ENCODE measurements at regions not wholly inside any gene's neighbourhood (a gene's known extent, or its start where the extent isn't known, plus 50 kb on each side); places are given as distances from the start of the nearest gene placed in this dataset.

GRCh38 chr18:79596446-79597175 is 83.0 kb upstream of the CTDP1 start:
- H3K4me3 ChIP-seq (ENCODE audit: low read depth, low read length), result no peak overlapping the region
- H3K36me3 ChIP-seq (ENCODE audit: insufficient read depth, low read length), result no peaks in the 10 kb centered on the region
- no peak overlapping the region for H2AFZ ChIP-seq (ENCODE audit: low read length, unreplicated experiment)
- no peak overlapping the region for H3K27ac ChIP-seq (ENCODE audit: low read depth, low read length)
- H3K79me2 ChIP-seq (ENCODE audit: control insufficient read depth, insufficient read depth, low read length, unreplicated experiment), result no peaks in the 10 kb centered on the region
- no peaks in the 10 kb centered on the region for H3K4me1 ChIP-seq (ENCODE audit: control insufficient read depth, insufficient read depth, low read length, unreplicated experiment)
- H3K27me3 ChIP-seq (ENCODE audit: insufficient read depth, low read length), result peaks cover 53% of the 10 kb centered on the region

GRCh38 chr18:79597176-79597830 is 82.3 kb upstream of the CTDP1 start:
- H3K79me2 ChIP-seq (ENCODE audit: control insufficient read depth, insufficient read depth, low read length, unreplicated experiment), result no peaks in the 10 kb centered on the region
- H3K27ac ChIP-seq (ENCODE audit: low read depth, low read length), result no peak overlapping the region
- H3K27me3 ChIP-seq (ENCODE audit: insufficient read depth, low read length), result peaks cover 47% of the 10 kb centered on the region
- H2AFZ ChIP-seq (ENCODE audit: low read length, unreplicated experiment), result no peak overlapping the region
- H3K36me3 ChIP-seq (ENCODE audit: insufficient read depth, low read length), result no peaks in the 10 kb centered on the region
- no peak overlapping the region for H3K4me3 ChIP-seq (ENCODE audit: low read depth, low read length)
- H3K4me1 ChIP-seq (ENCODE audit: control insufficient read depth, insufficient read depth, low read length, unreplicated experiment), result no peaks in the 10 kb centered on the region

- no peaks in the 10 kb centered on the region for H3K79me2 ChIP-seq (ENCODE audit: control insufficient read depth, insufficient read depth, low read length, unreplicated experiment)
- H3K4me1 ChIP-seq (ENCODE audit: control insufficient read depth, insufficient read depth, low read length, unreplicated experiment), result no peaks in the 10 kb centered on the region
- H2AFZ ChIP-seq (ENCODE audit: low read length, unreplicated experiment), result no peak overlapping the region
- H3K27ac ChIP-seq (ENCODE audit: low read depth, low read length), result no peak overlapping the region
- no peak overlapping the region for H3K4me3 ChIP-seq (ENCODE audit: low read depth, low read length)
- H3K36me3 ChIP-seq (ENCODE audit: insufficient read depth, low read length), result no peaks in the 10 kb centered on the region
- H3K27me3 ChIP-seq (ENCODE audit: insufficient read depth, low read length), result peaks cover 40% of the 10 kb centered on the region
Observed at GRCh38 chr18:79597831-79598632, 81.6 kb upstream of the CTDP1 start.

DNA sequence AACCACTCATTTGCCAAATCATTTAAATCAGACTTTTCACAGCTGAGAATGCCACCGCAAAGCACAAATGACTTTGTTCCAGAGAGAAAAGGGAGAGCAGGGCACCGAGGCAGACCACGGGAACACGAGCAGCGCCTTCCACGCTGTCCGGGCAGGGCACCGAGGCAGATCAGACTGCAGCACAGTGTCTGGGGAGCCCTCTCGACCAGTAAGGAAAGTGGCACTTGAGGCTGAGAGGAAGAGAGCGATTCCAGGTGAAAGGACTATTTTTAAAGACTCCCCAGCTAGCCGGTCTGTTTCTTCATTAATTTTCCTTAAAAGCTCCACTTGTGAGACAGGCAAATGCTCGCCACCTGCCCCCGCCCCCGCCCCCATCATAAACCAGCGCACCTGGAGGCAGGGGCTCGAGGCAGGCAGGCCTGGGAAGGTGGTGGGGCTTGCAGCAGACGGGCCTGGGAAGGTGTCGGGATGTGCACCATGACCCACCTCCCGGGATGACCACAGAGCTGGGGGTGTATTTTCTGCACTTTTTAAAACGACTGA is 80.9 kb upstream of the CTDP1 start:
- H3K27ac ChIP-seq (ENCODE audit: low read depth, low read length), result no peak overlapping the region
- H3K4me1 ChIP-seq (ENCODE audit: control insufficient read depth, insufficient read depth, low read length, unreplicated experiment), result no peaks in the 10 kb centered on the region
- no peak overlapping the region for H2AFZ ChIP-seq (ENCODE audit: low read length, unreplicated experiment)
- H3K27me3 ChIP-seq (ENCODE audit: insufficient read depth, low read length), result peaks cover 33% of the 10 kb centered on the region
- H3K79me2 ChIP-seq (ENCODE audit: control insufficient read depth, insufficient read depth, low read length, unreplicated experiment), result no peaks in the 10 kb centered on the region
- H3K4me3 ChIP-seq (ENCODE audit: low read depth, low read length), result no peak overlapping the region
- H3K36me3 ChIP-seq (ENCODE audit: insufficient read depth, low read length), result no peaks in the 10 kb centered on the region

GRCh38 chr18:79599441-79599931 is 80.1 kb upstream of the CTDP1 start:
- Histone ChIP-seq H3K27me3 (ENCODE audit: insufficient read depth, low read length) (peaks cover 25% of the 10 kb centered on the region), H2AFZ (ENCODE audit: low read length, unreplicated experiment) (no peak overlapping the region), H3K36me3 (ENCODE audit: insufficient read depth, low read length) (no peaks in the 10 kb centered on the region), H3K27ac (ENCODE audit: low read depth, low read length) (no peak overlapping the region), H3K4me3 (ENCODE audit: low read depth, low read length) (no peak overlapping the region), H3K79me2 (ENCODE audit: control insufficient read depth, insufficient read depth, low read length, unreplicated experiment) (no peaks in the 10 kb centered on the region), H3K4me1 (ENCODE audit: control insufficient read depth, insufficient read depth, low read length, unreplicated experiment) (no peaks in the 10 kb centered on the region)

- H3K27me3 ChIP-seq (ENCODE audit: insufficient read depth, low read length), result peaks cover 19% of the 10 kb centered on the region
- no peaks in the 10 kb centered on the region for H3K79me2 ChIP-seq (ENCODE audit: control insufficient read depth, insufficient read depth, low read length, unreplicated experiment)
- H3K4me3 ChIP-seq (ENCODE audit: low read depth, low read length), result no peak overlapping the region
- no peak overlapping the region for H2AFZ ChIP-seq (ENCODE audit: low read length, unreplicated experiment)
- H3K27ac ChIP-seq (ENCODE audit: low read depth, low read length), result no peak overlapping the region
- H3K36me3 ChIP-seq (ENCODE audit: insufficient read depth, low read length), result no peaks in the 10 kb centered on the region
- no peaks in the 10 kb centered on the region for H3K4me1 ChIP-seq (ENCODE audit: control insufficient read depth, insufficient read depth, low read length, unreplicated experiment)
Observed at GRCh38 chr18:79600141-79600540, 79.5 kb upstream of the CTDP1 start.

GRCh38 chr18:79600596-79600995 is 79.0 kb upstream of the CTDP1 start:
- Histone ChIP-seq H3K79me2 (ENCODE audit: control insufficient read depth, insufficient read depth, low read length, unreplicated experiment) (no peaks in the 10 kb centered on the region), H3K27ac (ENCODE audit: low read depth, low read length) (no peak overlapping the region), H3K27me3 (ENCODE audit: insufficient read depth, low read length) (peaks cover 14% of the 10 kb centered on the region), H3K36me3 (ENCODE audit: insufficient read depth, low read length) (no peaks in the 10 kb centered on the region), H3K4me3 (ENCODE audit: low read depth, low read length) (no peak overlapping the region), H3K4me1 (ENCODE audit: control insufficient read depth, insufficient read depth, low read length, unreplicated experiment) (no peaks in the 10 kb centered on the region), H2AFZ (ENCODE audit: low read length, unreplicated experiment) (no peak overlapping the region)

- no peak overlapping the region for H3K4me3 ChIP-seq (ENCODE audit: low read depth, low read length)
- H3K36me3 ChIP-seq (ENCODE audit: insufficient read depth, low read length), result no peaks in the 10 kb centered on the region
- H3K27me3 ChIP-seq (ENCODE audit: insufficient read depth, low read length), result peaks cover 8% of the 10 kb centered on the region
- no peaks in the 10 kb centered on the region for H3K4me1 ChIP-seq (ENCODE audit: control insufficient read depth, insufficient read depth, low read length, unreplicated experiment)
- no peak overlapping the region for H2AFZ ChIP-seq (ENCODE audit: low read length, unreplicated experiment)
- no peaks in the 10 kb centered on the region for H3K79me2 ChIP-seq (ENCODE audit: control insufficient read depth, insufficient read depth, low read length, unreplicated experiment)
- H3K27ac ChIP-seq (ENCODE audit: low read depth, low read length), result no peak overlapping the region
Observed at GRCh38 chr18:79601234-79601633, 78.4 kb upstream of the CTDP1 start.

- Histone ChIP-seq H3K36me3 (ENCODE audit: insufficient read depth, low read length) (no peaks in the 10 kb centered on the region), H3K4me1 (ENCODE audit: control insufficient read depth, insufficient read depth, low read length, unreplicated experiment) (no peaks in the 10 kb centered on the region)
Observed at GRCh38 chr18:79603321-79604204, 76.0 kb upstream of the CTDP1 start.

More at GRCh38 chr18:79603321-79604204, 76.0 kb upstream of the CTDP1 start:
- no peak overlapping the region for H3K27ac ChIP-seq (ENCODE audit: low read depth, low read length)
- H2AFZ ChIP-seq (ENCODE audit: low read length, unreplicated experiment), result no peak overlapping the region
- no peaks in the 10 kb centered on the region for H3K79me2 ChIP-seq (ENCODE audit: control insufficient read depth, insufficient read depth, low read length, unreplicated experiment)
- no peaks in the 10 kb centered on the region for H3K27me3 ChIP-seq (ENCODE audit: insufficient read depth, low read length)
- H3K4me3 ChIP-seq (ENCODE audit: low read depth, low read length), result no peak overlapping the region
